Spleen (tissue), 7 donors: ENCODE measurements at regions not wholly inside any gene's neighbourhood (a gene's known extent, or its start where the extent isn't known, plus 50 kb on each side); places are given as distances from the start of the nearest gene placed in this dataset.

Experiments
- POLR2A ChIP-seq, 3 donors: fragments of 450-650 bp; IDR thresholded peaks; one replicate each; pipeline ENCODE4 v1.5.1; 2017; ENCODE audit warnings: antibody characterized with exemption in 3 of 3, mild to moderate bottlenecking in 1 of 3
- TF ChIP-seq, protein P1 (sequence below), 11 experiments: fragments of 200-600 bp in 7 of 11; fragments of 450-650 bp in 4 of 11; sonication (generic) in 4 of 11; IDR thresholded peaks in 8 of 11; conservative IDR thresholded peaks in 3 of 11; 1 replicate in 7 of 11; 2 replicates in 4 of 11; pipeline versions ENCODE4 v1.4.0 to v1.8.0; 2016 to 2021; ENCODE audit warnings: antibody characterized with exemption in 11 of 11, inconsistent platforms in 4 of 11, mild to moderate bottlenecking in 1 of 11
- donor health status: DM: no; HTN: no; CAD: no; lungs with moderate emphysema.
- donor health status: DM: no; HTN: no; CAD: no.
- donor health status: DM: no; HTN: no; CAD: no.

DNA sequence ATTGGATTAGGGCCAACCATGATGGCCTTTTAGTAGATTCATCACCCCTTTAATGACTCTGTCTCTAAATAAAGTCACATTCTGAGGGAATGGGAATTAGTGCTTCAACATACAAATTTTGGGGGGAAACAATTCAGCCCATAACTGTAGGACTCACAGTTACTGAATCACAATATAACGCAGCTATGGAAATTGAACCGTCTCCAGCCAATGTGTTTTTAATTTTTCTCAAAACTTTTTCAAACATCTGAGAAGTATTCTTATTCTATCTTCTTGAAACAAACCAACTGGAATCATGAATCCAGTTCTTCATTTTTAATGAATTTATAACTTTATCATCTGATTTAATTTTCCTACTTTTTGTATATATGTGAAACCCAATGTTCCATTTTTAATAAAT is 373.1 kb upstream of the SYT4 start:
- TF ChIP-seq POLR2A (IDR thresholded peaks at IDR 0.05) = no peak
- TF ChIP-seq, protein P1, sequence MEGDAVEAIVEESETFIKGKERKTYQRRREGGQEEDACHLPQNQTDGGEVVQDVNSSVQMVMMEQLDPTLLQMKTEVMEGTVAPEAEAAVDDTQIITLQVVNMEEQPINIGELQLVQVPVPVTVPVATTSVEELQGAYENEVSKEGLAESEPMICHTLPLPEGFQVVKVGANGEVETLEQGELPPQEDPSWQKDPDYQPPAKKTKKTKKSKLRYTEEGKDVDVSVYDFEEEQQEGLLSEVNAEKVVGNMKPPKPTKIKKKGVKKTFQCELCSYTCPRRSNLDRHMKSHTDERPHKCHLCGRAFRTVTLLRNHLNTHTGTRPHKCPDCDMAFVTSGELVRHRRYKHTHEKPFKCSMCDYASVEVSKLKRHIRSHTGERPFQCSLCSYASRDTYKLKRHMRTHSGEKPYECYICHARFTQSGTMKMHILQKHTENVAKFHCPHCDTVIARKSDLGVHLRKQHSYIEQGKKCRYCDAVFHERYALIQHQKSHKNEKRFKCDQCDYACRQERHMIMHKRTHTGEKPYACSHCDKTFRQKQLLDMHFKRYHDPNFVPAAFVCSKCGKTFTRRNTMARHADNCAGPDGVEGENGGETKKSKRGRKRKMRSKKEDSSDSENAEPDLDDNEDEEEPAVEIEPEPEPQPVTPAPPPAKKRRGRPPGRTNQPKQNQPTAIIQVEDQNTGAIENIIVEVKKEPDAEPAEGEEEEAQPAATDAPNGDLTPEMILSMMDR (IDR thresholded peaks at IDR 0.05 in 8 of 11, conservative IDR thresholded peaks at IDR 0.05 in 3 of 11) = no peak
